Astrocyte (in vitro differentiated cells and primary cell): ENCODE measurements at regions not wholly inside any gene's neighbourhood (a gene's known extent, or its start where the extent isn't known, plus 50 kb on each side); places are given as distances from the start of the nearest gene placed in this dataset.
"Not testable (repeated sequence)": the region's sequence is repeated elsewhere in the genome, so short reads cannot be mapped to it uniquely, and the experiment has no call there.

Source experiments
- EZH2 ChIP-seq: IDR thresholded peaks from 2 replicates; pipeline ENCODE4 v1.6.1; 2012; ENCODE audit warnings: mild to moderate bottlenecking, low read length, inconsistent platforms; ENCODE audit not compliant: insufficient read depth
- TF ChIP-seq, protein P1 (sequence below): IDR thresholded peaks from 2 replicates; pipeline ENCODE4 v1.5.1; 2011; ENCODE audit warnings: low read depth, mild to moderate bottlenecking, inconsistent platforms, low read length, moderate library complexity; ENCODE audit not compliant: insufficient read depth

DNA sequence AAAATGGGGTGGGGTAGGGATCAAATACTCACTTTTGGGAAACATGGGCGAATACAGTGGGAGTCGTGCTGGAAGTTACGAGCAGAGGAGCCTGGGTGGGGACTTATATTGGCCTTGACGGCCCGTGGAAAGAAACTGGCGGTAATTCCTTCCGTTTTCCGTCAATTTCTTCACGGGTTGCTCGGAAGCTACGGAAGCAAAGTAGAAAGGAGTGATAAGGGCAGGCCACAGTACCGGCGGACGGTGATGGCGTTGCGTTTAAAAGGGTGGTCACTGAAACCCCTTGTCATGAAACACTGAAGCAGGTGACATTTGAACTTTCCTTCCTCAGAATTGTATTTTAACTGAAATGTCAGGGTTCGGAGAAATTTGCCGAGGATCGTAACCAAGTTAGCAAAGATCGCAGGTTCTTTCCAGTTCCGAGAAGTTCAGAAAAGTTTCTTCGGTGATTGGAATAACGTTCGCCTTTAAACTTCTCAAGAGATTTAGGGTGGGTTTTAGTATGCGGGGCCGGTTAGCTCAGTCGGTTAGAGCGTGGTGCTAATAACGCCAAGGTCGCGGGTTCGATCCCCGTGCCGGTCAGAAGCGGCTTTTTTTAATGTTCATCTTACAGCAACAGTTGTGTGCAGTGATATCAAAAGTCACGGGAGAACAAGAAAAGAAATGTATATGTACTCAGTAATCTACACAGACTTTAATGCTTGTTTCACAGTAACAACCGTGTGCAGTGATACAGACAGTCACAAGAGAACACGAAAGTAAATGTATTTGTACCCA lies 482.5 kb downstream of the PRIM2 start:
- not testable (repeated sequence) for TF ChIP-seq EZH2
- TF ChIP-seq, protein P1, sequence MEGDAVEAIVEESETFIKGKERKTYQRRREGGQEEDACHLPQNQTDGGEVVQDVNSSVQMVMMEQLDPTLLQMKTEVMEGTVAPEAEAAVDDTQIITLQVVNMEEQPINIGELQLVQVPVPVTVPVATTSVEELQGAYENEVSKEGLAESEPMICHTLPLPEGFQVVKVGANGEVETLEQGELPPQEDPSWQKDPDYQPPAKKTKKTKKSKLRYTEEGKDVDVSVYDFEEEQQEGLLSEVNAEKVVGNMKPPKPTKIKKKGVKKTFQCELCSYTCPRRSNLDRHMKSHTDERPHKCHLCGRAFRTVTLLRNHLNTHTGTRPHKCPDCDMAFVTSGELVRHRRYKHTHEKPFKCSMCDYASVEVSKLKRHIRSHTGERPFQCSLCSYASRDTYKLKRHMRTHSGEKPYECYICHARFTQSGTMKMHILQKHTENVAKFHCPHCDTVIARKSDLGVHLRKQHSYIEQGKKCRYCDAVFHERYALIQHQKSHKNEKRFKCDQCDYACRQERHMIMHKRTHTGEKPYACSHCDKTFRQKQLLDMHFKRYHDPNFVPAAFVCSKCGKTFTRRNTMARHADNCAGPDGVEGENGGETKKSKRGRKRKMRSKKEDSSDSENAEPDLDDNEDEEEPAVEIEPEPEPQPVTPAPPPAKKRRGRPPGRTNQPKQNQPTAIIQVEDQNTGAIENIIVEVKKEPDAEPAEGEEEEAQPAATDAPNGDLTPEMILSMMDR: not testable (repeated sequence)
